ENCODE measurements at regions not wholly inside any gene's neighbourhood (a gene's known extent, or its start where the extent isn't known, plus 50 kb on each side); places are given as distances from the start of the nearest gene placed in this dataset.

DNA sequence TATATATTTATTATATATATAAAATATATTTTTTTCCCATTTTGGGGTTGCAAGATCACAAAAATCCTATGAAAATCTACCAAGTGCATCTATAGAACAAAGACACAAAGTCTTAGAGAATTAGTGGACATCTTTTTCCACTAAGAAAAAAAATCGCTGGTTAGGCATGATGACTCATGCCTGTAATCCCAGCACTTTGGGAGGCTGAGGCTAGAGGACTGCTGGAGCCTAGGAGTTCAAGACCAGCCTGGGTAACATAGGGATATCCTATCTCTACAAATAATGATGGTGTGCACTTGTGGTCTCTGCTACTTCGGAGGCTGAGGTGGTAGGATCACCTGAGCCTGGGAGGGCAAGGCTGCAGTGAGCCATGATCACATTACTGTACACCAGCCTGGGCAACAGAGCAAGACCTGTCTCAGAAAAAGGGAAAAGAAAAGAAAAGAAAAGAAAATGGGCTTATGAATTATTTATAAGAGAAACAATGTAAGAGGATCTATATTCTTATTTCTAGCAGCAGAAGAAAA is 185.1 kb upstream of the PSMD7 start:
- Histone ChIP-seq H3K9me3 (ENCODE audit: control insufficient read depth, low read length) (no peaks in the 10 kb centered on the region), H3K36me3 (ENCODE audit: control insufficient read depth, insufficient read depth, low read length) (no peaks in the 10 kb centered on the region), H3K9ac (ENCODE audit: low read length) (no peak overlapping the region), H3K4me1 (ENCODE audit: control insufficient read depth, insufficient read depth, low read length) (no peaks in the 10 kb centered on the region), H3K27me3 (ENCODE audit: control insufficient read depth, insufficient read depth, low read length) (no peaks in the 10 kb centered on the region), H3K4me3 (ENCODE audit: low read length) (no peak overlapping the region)

DNA sequence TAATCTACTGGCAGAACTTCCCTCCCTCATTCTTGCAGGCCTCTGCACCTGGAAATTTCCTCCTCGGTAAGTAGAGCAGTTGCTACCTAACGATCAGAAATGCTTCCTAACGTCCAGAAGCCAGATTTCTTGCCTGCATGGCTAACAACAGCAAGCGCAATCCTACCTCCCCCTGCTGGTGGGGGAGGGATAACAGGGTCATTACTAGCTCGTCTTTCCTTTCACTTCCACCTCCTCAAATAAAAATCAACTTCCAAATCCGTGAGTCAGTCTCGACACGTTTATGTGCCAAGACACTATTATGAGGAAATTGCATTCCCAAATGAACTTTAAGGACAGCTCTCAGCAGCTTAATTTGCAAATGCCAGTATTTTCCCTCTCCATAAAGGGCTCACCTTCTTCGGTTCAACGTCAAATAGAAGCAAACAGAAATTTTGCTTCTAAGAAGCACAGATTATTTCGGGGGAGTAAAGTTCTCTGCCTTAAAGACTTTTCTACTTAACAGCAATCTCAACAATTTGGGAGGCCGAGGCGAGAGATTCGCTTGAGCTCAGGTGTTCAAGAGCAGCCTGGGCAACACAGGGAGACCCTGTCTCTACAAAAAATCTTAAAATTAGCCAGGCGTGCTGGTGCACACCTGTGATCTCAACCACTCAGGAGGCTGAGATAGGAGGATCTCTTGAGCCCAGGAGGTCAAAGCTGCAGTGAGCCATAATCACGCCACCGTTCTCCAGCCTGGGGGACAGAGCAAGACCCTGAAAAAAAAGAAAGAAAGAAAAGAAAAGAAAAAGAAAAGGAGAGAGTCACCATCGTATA is 188.6 kb upstream of the PSMD7 start:
- no peaks in the 10 kb centered on the region for H3K27me3 ChIP-seq (ENCODE audit: control insufficient read depth, insufficient read depth, low read length)
- no peak overlapping the region for H3K4me3 ChIP-seq (ENCODE audit: low read length)
- no peak overlapping the region for H3K9ac ChIP-seq (ENCODE audit: low read length)
- no peaks in the 10 kb centered on the region for H3K9me3 ChIP-seq (ENCODE audit: control insufficient read depth, low read length)
- H3K36me3 ChIP-seq (ENCODE audit: control insufficient read depth, insufficient read depth, low read length) = no peaks in the 10 kb centered on the region
- H3K4me1 ChIP-seq (ENCODE audit: control insufficient read depth, insufficient read depth, low read length) = no peaks in the 10 kb centered on the region

DNA sequence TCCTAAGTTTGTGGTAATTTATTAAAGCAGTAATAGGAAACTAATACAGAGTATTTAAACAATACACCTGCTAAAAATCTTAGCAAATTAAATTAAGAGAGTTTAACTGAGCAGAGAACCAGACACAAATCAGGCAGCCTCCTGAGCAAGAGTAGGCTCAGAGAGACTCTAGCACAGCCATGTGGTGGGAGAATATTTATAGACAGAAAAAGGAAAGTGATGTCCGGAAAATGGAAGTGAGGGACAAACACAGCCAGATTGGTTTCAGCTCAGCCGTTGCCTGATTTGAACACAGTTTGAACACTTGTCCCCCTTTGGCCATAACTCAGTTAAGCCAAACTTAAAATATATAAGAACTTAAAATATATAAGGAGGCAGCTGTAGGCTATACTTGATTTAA is 192.6 kb upstream of the PSMD7 start:
- H3K4me1 ChIP-seq (ENCODE audit: control insufficient read depth, insufficient read depth, low read length) = no peaks in the 10 kb centered on the region
- H3K9ac ChIP-seq (ENCODE audit: low read length) = no peak overlapping the region
- H3K36me3 ChIP-seq (ENCODE audit: control insufficient read depth, insufficient read depth, low read length) = no peaks in the 10 kb centered on the region
- no peaks in the 10 kb centered on the region for H3K27me3 ChIP-seq (ENCODE audit: control insufficient read depth, insufficient read depth, low read length)
- H3K9me3 ChIP-seq (ENCODE audit: control insufficient read depth, low read length) = no peaks in the 10 kb centered on the region
- H3K4me3 ChIP-seq (ENCODE audit: low read length) = no peak overlapping the region

DNA sequence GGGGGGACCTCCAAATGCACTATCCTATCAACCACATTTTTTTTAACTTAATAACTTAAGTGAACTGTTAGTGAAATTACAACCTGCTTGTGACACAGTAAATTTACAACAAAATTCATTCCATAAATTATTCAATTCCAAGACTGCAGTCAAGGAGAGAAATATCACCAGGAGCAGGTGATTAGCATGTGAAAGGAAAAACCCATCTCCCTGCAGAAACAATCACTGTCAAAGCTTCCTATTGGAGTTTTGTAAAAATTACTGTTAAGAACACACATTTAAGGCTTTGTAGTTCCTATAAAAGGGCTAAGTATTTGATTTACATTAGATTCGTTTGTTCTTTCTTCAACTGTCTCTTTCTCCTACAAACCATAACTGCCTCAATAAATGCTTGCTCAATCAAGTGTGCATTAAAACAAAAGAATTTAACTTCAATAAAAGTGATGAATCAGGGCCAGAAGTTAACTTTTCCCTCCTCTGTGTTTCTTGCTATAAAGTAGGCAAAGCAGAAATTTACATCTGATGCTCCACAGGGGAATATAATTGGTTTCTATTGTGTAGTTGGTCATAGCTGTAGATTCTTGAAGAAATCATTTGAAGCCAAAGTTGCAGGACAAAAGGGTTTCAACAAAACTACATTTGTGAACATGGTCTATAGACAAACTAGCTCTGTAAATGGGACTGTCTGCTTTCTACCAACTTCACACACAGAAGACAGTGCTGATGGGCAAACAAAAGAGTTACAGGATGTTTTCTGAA is 195.1 kb upstream of the PSMD7 start:
- Histone ChIP-seq H3K9ac (ENCODE audit: low read length) (no peak overlapping the region), H3K4me3 (ENCODE audit: low read length) (no peak overlapping the region), H3K27me3 (ENCODE audit: control insufficient read depth, insufficient read depth, low read length) (no peaks in the 10 kb centered on the region), H3K4me1 (ENCODE audit: control insufficient read depth, insufficient read depth, low read length) (no peaks in the 10 kb centered on the region), H3K9me3 (ENCODE audit: control insufficient read depth, low read length) (no peaks in the 10 kb centered on the region), H3K36me3 (ENCODE audit: control insufficient read depth, insufficient read depth, low read length) (no peaks in the 10 kb centered on the region)

DNA sequence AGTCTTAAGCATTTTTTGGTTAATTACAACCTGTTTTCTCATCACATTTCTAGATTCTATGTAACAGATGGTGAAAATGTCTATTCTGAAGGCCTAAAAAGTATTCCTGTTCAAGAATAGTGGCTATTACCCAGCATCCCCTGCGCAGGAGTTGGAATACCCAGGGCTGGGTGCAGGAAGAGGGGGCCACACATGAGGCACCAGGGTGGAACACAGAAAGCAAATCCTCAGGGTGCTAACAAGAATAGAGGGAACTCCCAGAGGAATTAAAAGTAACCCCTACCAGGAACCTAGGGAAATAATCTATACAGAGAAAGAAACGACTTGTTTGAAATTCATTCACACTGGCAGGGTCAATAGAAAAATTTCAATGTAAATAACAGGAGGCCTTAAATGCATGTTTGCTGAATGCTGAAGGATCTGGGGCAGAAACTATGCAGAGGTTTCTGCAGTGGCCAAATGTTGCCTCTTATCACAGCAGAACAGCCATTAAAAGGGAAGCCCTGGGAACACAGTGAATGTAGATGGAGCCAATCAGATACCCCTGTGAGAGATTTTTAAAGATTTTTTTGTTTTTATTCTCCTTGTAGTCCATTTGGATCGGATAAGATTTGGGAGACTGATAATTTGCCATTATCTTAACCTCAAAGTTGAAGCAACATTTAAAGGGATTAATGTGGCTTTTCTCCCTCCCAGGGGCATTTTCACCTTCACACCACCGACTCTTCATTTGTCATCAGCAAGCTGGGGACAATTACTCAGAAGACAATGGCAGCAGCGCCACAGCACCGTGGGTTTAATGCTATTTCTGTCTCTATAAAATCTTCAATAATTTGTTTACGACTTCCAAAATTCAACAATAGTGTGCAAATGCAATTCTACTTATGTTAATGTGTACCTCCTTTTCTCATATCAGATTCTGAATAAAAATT is 196.0 kb upstream of the PSMD7 start:
- H3K27me3 ChIP-seq (ENCODE audit: control insufficient read depth, insufficient read depth, low read length) = no peaks in the 10 kb centered on the region
- no peaks in the 10 kb centered on the region for H3K36me3 ChIP-seq (ENCODE audit: control insufficient read depth, insufficient read depth, low read length)
- H3K4me1 ChIP-seq (ENCODE audit: control insufficient read depth, insufficient read depth, low read length) = no peaks in the 10 kb centered on the region
- no peak overlapping the region for H3K4me3 ChIP-seq (ENCODE audit: low read length)
- H3K9ac ChIP-seq (ENCODE audit: low read length) = no peak overlapping the region
- H3K9me3 ChIP-seq (ENCODE audit: control insufficient read depth, low read length) = no peaks in the 10 kb centered on the region

DNA sequence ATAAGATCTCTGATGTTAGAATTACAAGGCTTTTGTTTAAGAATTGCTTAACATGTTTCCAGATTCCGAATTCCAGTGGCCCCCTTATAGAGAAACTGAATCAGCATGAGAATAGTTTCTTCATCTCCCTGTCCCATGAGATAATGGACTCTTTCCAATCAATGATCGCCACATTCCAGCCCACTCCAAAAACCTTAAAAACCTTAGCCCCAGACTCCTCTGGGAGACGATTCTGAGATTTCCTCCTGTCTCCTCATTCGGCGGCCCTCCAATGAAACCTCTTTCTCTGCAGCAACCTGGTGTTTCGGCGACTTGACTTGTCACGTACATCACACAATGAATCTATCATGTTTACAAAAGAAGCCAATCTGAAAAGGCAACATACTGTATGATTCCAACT is 197.1 kb upstream of the PSMD7 start:
- H3K9ac ChIP-seq (ENCODE audit: low read length) = no peak overlapping the region
- H3K27me3 ChIP-seq (ENCODE audit: control insufficient read depth, insufficient read depth, low read length) = no peaks in the 10 kb centered on the region
- no peaks in the 10 kb centered on the region for H3K4me1 ChIP-seq (ENCODE audit: control insufficient read depth, insufficient read depth, low read length)
- no peaks in the 10 kb centered on the region for H3K9me3 ChIP-seq (ENCODE audit: control insufficient read depth, low read length)
- H3K4me3 ChIP-seq (ENCODE audit: low read length) = no peak overlapping the region
- H3K36me3 ChIP-seq (ENCODE audit: control insufficient read depth, insufficient read depth, low read length) = no peaks in the 10 kb centered on the region

DNA sequence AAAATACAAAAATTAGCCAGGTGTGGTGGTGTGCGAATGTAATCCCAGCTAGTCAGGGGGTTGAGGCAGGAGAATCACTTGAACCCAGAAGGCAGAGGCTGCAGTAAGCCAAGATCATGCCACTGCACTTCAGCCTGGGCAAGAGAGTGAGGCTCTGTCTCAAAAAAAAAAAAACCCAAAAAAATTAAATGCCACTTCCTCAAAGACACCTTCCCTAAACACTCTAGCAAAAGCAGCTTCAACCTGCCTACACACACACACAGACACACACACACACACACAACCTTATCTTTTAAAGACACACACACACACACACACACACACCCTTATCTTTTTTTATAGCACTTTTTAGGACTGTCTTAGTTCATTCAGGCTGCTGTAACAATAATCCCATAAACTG is 201.7 kb upstream of the PSMD7 start:
- Histone ChIP-seq H3K9ac (ENCODE audit: low read length) (no peak overlapping the region), H3K4me1 (ENCODE audit: control insufficient read depth, insufficient read depth, low read length) (no peaks in the 10 kb centered on the region), H3K36me3 (ENCODE audit: control insufficient read depth, insufficient read depth, low read length) (no peaks in the 10 kb centered on the region), H3K4me3 (ENCODE audit: low read length) (no peak overlapping the region), H3K9me3 (ENCODE audit: control insufficient read depth, low read length) (no peaks in the 10 kb centered on the region), H3K27me3 (ENCODE audit: control insufficient read depth, insufficient read depth, low read length) (no peaks in the 10 kb centered on the region)

DNA sequence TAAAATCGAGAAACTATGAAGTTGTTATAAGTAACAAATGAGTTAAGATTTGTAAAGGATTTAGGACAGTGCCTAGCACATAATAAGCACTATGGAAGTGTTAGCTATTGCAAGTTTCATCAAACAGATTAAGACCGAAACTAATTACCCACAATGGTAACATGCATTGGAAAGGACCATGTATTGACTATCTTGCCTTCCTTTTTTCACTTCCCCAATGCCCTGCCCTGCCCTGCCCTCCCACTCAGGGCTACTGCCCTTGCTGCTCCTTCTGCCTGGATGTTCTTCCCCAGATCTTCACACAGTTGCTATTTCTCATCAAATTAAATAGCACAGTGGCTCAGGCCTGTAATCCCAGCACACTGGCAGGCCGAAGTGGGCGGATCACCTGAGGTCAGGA is 202.1 kb upstream of the PSMD7 start:
- H3K9ac ChIP-seq (ENCODE audit: low read length) = no peak overlapping the region
- H3K36me3 ChIP-seq (ENCODE audit: control insufficient read depth, insufficient read depth, low read length) = no peaks in the 10 kb centered on the region
- H3K4me1 ChIP-seq (ENCODE audit: control insufficient read depth, insufficient read depth, low read length) = no peaks in the 10 kb centered on the region
- no peak overlapping the region for H3K4me3 ChIP-seq (ENCODE audit: low read length)
- H3K27me3 ChIP-seq (ENCODE audit: control insufficient read depth, insufficient read depth, low read length) = no peaks in the 10 kb centered on the region
- no peaks in the 10 kb centered on the region for H3K9me3 ChIP-seq (ENCODE audit: control insufficient read depth, low read length)

DNA sequence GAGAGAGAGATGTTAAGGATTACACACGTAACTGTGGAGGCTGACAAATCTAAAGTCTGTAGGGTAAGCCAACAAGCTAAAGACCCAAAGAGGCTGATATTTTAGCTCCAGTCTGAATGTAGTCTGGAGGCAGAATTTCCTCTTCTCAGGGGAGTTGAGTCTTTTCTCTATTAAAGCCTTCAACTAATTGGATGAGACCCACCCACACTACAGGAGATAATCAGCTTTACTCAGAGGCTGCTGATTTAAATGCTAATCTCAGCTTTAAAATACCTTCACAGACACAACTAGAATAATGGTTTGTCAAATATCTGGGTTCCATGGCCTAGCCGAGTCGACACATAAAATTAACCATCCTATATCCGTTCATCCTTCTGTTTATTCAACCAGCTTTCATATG is 204.3 kb upstream of the PSMD7 start:
- Histone ChIP-seq H3K9ac (ENCODE audit: low read length) (no peak overlapping the region), H3K9me3 (ENCODE audit: control insufficient read depth, low read length) (no peaks in the 10 kb centered on the region), H3K27me3 (ENCODE audit: control insufficient read depth, insufficient read depth, low read length) (no peaks in the 10 kb centered on the region), H3K4me3 (ENCODE audit: low read length) (no peak overlapping the region), H3K4me1 (ENCODE audit: control insufficient read depth, insufficient read depth, low read length) (no peaks in the 10 kb centered on the region), H3K36me3 (ENCODE audit: control insufficient read depth, insufficient read depth, low read length) (no peaks in the 10 kb centered on the region)

DNA sequence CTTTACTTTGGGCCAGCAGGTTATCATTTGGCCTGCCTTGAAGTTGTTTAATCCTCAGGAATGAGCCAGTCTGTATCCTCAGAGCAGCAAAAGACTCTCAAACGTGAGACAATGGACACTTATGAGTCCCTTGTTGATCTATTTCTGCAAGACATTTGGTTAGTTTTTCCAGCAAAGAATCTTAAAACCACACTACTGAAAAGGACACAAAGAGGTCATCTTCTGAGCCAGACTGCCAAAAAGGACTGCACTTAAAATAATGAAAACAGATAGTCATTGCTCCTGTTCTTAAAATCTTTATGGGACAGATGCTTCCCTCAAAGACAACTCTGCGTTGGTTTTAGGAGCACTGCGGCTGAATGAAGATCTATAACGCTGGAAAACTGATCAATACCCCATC is 205.7 kb upstream of the PSMD7 start:
- H3K36me3 ChIP-seq (ENCODE audit: control insufficient read depth, insufficient read depth, low read length) = no peaks in the 10 kb centered on the region
- no peaks in the 10 kb centered on the region for H3K27me3 ChIP-seq (ENCODE audit: control insufficient read depth, insufficient read depth, low read length)
- H3K4me1 ChIP-seq (ENCODE audit: control insufficient read depth, insufficient read depth, low read length) = no peaks in the 10 kb centered on the region
- no peaks in the 10 kb centered on the region for H3K9me3 ChIP-seq (ENCODE audit: control insufficient read depth, low read length)
- H3K4me3 ChIP-seq (ENCODE audit: low read length) = no peak overlapping the region
- no peak overlapping the region for H3K9ac ChIP-seq (ENCODE audit: low read length)

DNA sequence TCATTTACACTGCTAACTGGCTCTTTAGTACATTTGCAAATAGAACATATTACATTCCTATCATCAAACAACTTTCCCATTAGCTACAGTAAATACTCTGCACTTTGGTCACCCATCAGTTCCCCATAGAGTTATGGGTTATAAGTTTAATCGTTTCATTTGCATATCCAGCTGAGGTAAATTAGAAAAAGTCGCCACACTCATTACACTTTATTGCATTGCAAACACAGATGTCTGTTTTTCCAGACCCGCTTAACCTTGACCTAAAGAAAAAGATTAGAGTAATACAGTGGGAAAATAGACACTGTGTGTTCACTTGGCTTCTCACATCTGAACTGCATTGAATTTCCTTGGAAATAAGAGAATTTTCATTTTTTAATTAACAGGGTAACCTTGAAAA is 213.1 kb upstream of the PSMD7 start:
- no peaks in the 10 kb centered on the region for H3K4me1 ChIP-seq (ENCODE audit: control insufficient read depth, insufficient read depth, low read length)
- H3K9me3 ChIP-seq (ENCODE audit: control insufficient read depth, low read length) = no peaks in the 10 kb centered on the region
- no peak overlapping the region for H3K9ac ChIP-seq (ENCODE audit: low read length)
- H3K36me3 ChIP-seq (ENCODE audit: control insufficient read depth, insufficient read depth, low read length) = no peaks in the 10 kb centered on the region
- H3K27me3 ChIP-seq (ENCODE audit: control insufficient read depth, insufficient read depth, low read length) = no peaks in the 10 kb centered on the region
- no peak overlapping the region for H3K4me3 ChIP-seq (ENCODE audit: low read length)
